ENCODE measurements at regions not wholly inside any gene's neighbourhood (a gene's known extent, or its start where the extent isn't known, plus 50 kb on each side); places are given as distances from the start of the nearest gene placed in this dataset.

GRCh38 chr1:72745413-72745812, 463.1 kb upstream of the NEGR1 start:
- no peak for TF ChIP-seq CTCF (IDR thresholded peaks at IDR 0.05)
- no peak for TF ChIP-seq POLR2A (IDR thresholded peaks at IDR 0.05)

All from testis (tissue), 2 donors.